Vagina (tissue), 2 donors: ENCODE measurements at regions not wholly inside any gene's neighbourhood (a gene's known extent, or its start where the extent isn't known, plus 50 kb on each side); places are given as distances from the start of the nearest gene placed in this dataset.

Experiments
- CTCF ChIP-seq, 3 experiments: fragments of 450-650 bp in 2 of 3; fragments of 200-600 bp in 1 of 3; sonication (generic) in 1 of 3; IDR thresholded peaks; one replicate each; pipeline ENCODE4 v1.5.1; 2017 to 2019; ENCODE audit warnings: antibody characterized with exemption in 3 of 3, mild to moderate bottlenecking in 2 of 3, moderate library complexity in 2 of 3
- POLR2A ChIP-seq, 2 donors: fragments of 450-650 bp; IDR thresholded peaks; one replicate each; pipeline ENCODE4 v1.6.1; 2017; ENCODE audit warnings: antibody characterized with exemption in 2 of 2, mild to moderate bottlenecking in 2 of 2, moderate library complexity in 2 of 2
- POLR2AphosphoS5 ChIP-seq, 2 donors: sonication (generic); formaldehyde crosslinking; IDR thresholded peaks; one replicate each; pipeline ENCODE4 v1.9.0; 2017; ENCODE audit warnings: antibody characterized with exemption in 2 of 2, mild to moderate bottlenecking in 2 of 2, low read depth in 1 of 2; ENCODE audit not compliant: insufficient read depth in 1 of 2

DNA sequence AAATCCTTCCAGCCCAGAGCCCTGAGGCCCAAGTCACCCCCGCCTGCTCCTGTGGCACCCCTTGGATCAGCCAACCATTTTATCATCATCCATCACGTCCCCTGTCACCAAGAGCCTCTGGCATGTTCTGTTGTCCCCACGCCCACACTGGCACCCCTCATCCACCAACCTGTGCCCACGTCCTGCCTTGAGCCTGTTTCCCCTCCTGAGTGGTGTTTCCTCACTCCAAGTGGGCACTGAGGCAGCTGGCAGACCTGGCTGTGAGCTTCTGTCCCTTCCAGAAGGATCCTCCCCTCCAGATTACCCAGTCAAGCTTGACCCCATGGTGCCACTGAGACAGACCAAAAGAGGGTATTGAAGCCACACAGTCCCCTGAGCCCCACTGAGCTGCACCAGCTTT lies 71.4 kb upstream of the ANTXRL start:
- TF ChIP-seq CTCF (IDR thresholded peaks at IDR 0.05) (no peak), POLR2A (IDR thresholded peaks at IDR 0.05) (no peak), POLR2AphosphoS5 (IDR thresholded peaks at IDR 0.05; ENCODE audit: insufficient read depth in 1 of 2, low read depth in 1 of 2) (no peak)
